Muscle of leg (tissue), 3 donors: ENCODE measurements at regions not wholly inside any gene's neighbourhood (a gene's known extent, or its start where the extent isn't known, plus 50 kb on each side); places are given as distances from the start of the nearest gene placed in this dataset.

ENCODE experiments used
- DNase-seq: peaks from one replicate; pipeline ENCODE4 v3.0.0; 2013
- H3K27ac ChIP-seq: one replicate; pipeline ENCODE4 v1.5.1; 2013; ENCODE audit warnings: mild to moderate bottlenecking, low read length, control low read depth
- H3K27me3 ChIP-seq: one replicate; pipeline ENCODE4 v1.6.1; 2013; ENCODE audit warnings: low read length; ENCODE audit not compliant: control insufficient read depth, insufficient read depth
- H3K36me3 ChIP-seq: one replicate; pipeline ENCODE4 v1.6.1; 2013; ENCODE audit warnings: low read length; ENCODE audit not compliant: control insufficient read depth, insufficient read depth
- H3K4me1 ChIP-seq: one replicate; pipeline ENCODE4 v1.6.1; 2013; ENCODE audit warnings: low read length; ENCODE audit not compliant: control insufficient read depth, insufficient read depth
- H3K4me3 ChIP-seq: one replicate; pipeline ENCODE4 v1.5.1; 2013; ENCODE audit warnings: low read length, control low read depth
- H3K9me3 ChIP-seq: replicated peaks from 2 replicates; pipeline ENCODE4 v1.6.1; 2013; ENCODE audit warnings: low read depth, low read length; ENCODE audit not compliant: control insufficient read depth
- WGBS: methylation state at CpG from one replicate; pipeline ENCODE4 v1.1.5; 2013; ENCODE audit warnings: missing lambda C conversion rate; ENCODE audit not compliant: insufficient coverage; 5-methylcytosine and 5-hydroxymethylcytosine counted together

GRCh38 chr2:22623620-22624019 lies 761.4 kb upstream of the KLHL29 start:
- Histone ChIP-seq H3K27me3 (no peaks in the 10 kb centered on the region), H3K4me1 (no peaks in the 10 kb centered on the region), H3K4me3 (no peak overlapping the region), H3K9me3 (no peaks in the 10 kb centered on the region), H3K36me3 (no peaks in the 10 kb centered on the region), H3K27ac (no peak overlapping the region)
- no CpG with 5 or more reads among the region's 3 CpGs for WGBS
- no peak for DNase-seq

DNA sequence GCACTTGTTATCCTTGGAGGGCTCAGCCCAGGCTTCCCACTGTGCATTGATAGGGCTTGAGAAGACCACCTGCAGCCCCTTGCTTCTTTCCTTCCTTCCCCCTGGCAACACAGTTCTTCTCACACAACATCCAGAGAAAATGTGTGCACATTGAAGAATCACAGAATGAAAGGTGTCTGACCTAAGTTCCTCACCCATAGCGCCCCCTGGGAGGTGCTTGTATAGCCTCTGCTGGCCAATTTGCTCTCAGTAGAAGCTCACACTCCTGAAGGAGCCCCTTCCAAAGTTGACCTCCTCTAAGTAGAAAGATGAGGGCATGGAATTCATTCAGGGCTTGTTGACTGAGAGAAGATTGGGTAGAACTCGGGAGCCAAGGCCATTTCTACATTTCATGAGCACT lies 758.4 kb upstream of the KLHL29 start:
- no peak overlapping the region for H3K27ac ChIP-seq
- no peaks in the 10 kb centered on the region for H3K36me3 ChIP-seq
- no peaks in the 10 kb centered on the region for H3K4me1 ChIP-seq
- DNase-seq = no peak
- WGBS = no CpG with 5 or more reads among the region's 2 CpGs
- H3K4me3 ChIP-seq = no peak overlapping the region
- H3K27me3 ChIP-seq = no peaks in the 10 kb centered on the region
- no peaks in the 10 kb centered on the region for H3K9me3 ChIP-seq

GRCh38 chr2:22628221-22628620 lies 756.8 kb upstream of the KLHL29 start:
- peak; percentile 4 for DNase-seq
- Histone ChIP-seq H3K36me3 (no peaks in the 10 kb centered on the region), H3K4me1 (no peaks in the 10 kb centered on the region), H3K9me3 (no peaks in the 10 kb centered on the region), H3K27ac (no peak overlapping the region), H3K27me3 (no peaks in the 10 kb centered on the region), H3K4me3 (no peak overlapping the region)
- no CpG with 5 or more reads among the region's 2 CpGs for WGBS

- Histone ChIP-seq H3K4me3 (no peak overlapping the region), H3K27me3 (no peaks in the 10 kb centered on the region), H3K36me3 (no peaks in the 10 kb centered on the region), H3K9me3 (no peaks in the 10 kb centered on the region), H3K4me1 (no peaks in the 10 kb centered on the region), H3K27ac (no peak overlapping the region)
- DNase-seq = no peak
- no CpG with 5 or more reads among the region's 3 CpGs for WGBS
Observed at GRCh38 chr2:22628906-22629305, 756.1 kb upstream of the KLHL29 start.

DNA sequence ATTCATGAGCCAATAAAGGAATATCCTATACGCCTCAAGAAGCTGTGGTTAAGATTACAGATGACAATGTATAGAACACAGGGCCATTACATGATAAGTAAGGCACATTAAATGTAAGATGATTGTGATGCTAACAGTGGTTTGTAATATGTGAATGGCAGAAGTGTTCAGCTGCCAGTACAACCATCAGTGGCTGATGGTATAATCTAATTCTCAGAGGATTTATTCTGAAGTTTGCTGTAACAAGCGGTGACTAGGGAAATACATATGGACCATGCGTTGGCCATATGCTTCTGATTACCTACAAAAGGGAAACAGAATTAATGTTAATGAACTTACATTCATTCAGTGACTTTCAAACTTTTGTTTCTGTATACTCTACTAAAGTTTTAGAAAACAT lies 750.8 kb upstream of the KLHL29 start:
- WGBS = no CpG with 5 or more reads among the region's 3 CpGs
- no peak overlapping the region for H3K27ac ChIP-seq
- H3K36me3 ChIP-seq = no peaks in the 10 kb centered on the region
- no peak overlapping the region for H3K4me3 ChIP-seq
- no peaks in the 10 kb centered on the region for H3K4me1 ChIP-seq
- no peak for DNase-seq
- no peaks in the 10 kb centered on the region for H3K27me3 ChIP-seq
- no peaks in the 10 kb centered on the region for H3K9me3 ChIP-seq

- Histone ChIP-seq H3K9me3 (no peaks in the 10 kb centered on the region), H3K27ac (no peak overlapping the region), H3K4me3 (no peak overlapping the region), H3K27me3 (no peaks in the 10 kb centered on the region), H3K4me1 (no peaks in the 10 kb centered on the region), H3K36me3 (no peaks in the 10 kb centered on the region)
- WGBS = 80% methylated on average over 1 of the region's 1 CpG
- DNase-seq = no peak
Observed at GRCh38 chr2:22656426-22656825, 728.6 kb upstream of the KLHL29 start.

- H3K4me3 ChIP-seq = no peak overlapping the region
- no peak for DNase-seq
- no peaks in the 10 kb centered on the region for H3K9me3 ChIP-seq
- H3K36me3 ChIP-seq = no peaks in the 10 kb centered on the region
- no peak overlapping the region for H3K27ac ChIP-seq
- no peaks in the 10 kb centered on the region for H3K4me1 ChIP-seq
- H3K27me3 ChIP-seq = no peaks in the 10 kb centered on the region
- no CpG with 5 or more reads among the region's 6 CpGs for WGBS
Observed at GRCh38 chr2:22673529-22673928, 711.5 kb upstream of the KLHL29 start.

DNA sequence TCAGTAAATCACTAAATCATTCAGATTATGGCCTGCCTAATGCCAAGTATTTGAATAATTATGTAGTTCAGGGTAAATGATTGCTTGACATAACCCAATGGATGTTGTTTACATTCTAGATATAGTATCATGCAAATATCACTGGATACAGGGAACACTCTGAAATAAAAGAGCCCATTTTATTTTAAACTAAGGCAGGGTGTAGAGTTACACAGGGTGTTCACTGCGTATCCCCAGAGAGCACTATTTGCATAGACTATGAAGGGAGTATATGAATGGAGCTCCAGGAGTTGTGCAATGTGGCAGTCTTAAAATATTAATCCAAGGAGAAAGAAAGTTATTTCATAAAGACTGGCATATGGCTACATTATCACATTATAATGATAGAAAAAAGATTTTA lies 701.1 kb upstream of the KLHL29 start:
- no peak overlapping the region for H3K27ac ChIP-seq
- no peak overlapping the region for H3K4me3 ChIP-seq
- H3K27me3 ChIP-seq = no peaks in the 10 kb centered on the region
- DNase-seq = no peak
- H3K4me1 ChIP-seq = no peaks in the 10 kb centered on the region
- H3K36me3 ChIP-seq = no peaks in the 10 kb centered on the region
- WGBS = no CpG with 5 or more reads among the region's 1 CpG
- no peaks in the 10 kb centered on the region for H3K9me3 ChIP-seq

DNA sequence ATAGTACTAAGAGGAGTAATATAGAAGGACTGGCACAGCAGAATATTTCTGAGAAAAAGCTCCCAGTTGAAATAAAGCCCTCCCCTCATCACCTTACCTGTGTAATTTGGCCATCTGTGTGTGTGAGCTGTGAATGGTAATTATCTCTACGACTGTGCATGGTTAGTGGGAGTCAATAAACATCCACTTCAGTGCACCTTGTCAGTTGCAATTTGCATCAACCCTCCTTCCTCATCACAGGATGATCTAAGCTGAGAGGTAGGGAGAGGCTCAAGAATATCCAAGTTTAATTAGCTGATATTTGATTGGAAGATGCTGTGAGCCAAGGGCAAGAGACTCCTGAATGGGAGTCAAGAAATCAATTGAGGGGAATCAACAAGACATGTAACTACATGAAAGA lies 694.9 kb upstream of the KLHL29 start:
- WGBS = no CpG with 5 or more reads among the region's 1 CpG
- DNase-seq = no peak
- H3K4me1 ChIP-seq = no peaks in the 10 kb centered on the region
- no peaks in the 10 kb centered on the region for H3K36me3 ChIP-seq
- H3K27me3 ChIP-seq = no peaks in the 10 kb centered on the region
- H3K9me3 ChIP-seq = no peaks in the 10 kb centered on the region
- no peak overlapping the region for H3K27ac ChIP-seq
- no peak overlapping the region for H3K4me3 ChIP-seq

DNA sequence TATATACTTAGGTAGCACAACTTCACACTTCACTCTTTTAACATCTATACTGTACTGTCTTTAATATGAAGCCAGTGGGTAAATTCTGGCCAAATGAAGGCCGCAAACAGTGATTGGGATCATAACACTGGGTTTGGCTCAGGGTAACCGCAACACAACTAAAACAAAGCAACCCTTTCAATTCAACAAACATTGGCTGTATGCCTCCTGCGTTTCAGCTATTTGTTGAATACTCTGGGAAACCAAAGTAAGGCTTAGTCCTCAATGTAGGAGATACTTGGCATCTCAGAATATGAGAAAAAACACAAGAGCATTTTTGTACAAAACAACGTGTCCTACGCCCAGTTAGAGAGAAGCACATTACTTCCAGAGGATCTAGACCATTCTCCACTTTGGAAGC lies 693.3 kb upstream of the KLHL29 start:
- no peaks in the 10 kb centered on the region for H3K27me3 ChIP-seq
- no CpG with 5 or more reads among the region's 5 CpGs for WGBS
- no peak for DNase-seq
- no peak overlapping the region for H3K27ac ChIP-seq
- no peaks in the 10 kb centered on the region for H3K9me3 ChIP-seq
- H3K4me3 ChIP-seq = no peak overlapping the region
- no peaks in the 10 kb centered on the region for H3K36me3 ChIP-seq
- H3K4me1 ChIP-seq = no peaks in the 10 kb centered on the region

GRCh38 chr2:22692746-22693145 lies 692.2 kb upstream of the KLHL29 start:
- H3K27me3 ChIP-seq = no peaks in the 10 kb centered on the region
- H3K4me1 ChIP-seq = no peaks in the 10 kb centered on the region
- H3K36me3 ChIP-seq = no peaks in the 10 kb centered on the region
- DNase-seq = no peak
- WGBS = no CpG with 5 or more reads among the region's 2 CpGs
- H3K27ac ChIP-seq = no peak overlapping the region
- H3K9me3 ChIP-seq = no peaks in the 10 kb centered on the region
- no peak overlapping the region for H3K4me3 ChIP-seq
